Activated CD4-positive, alpha-beta T cell treated with anti-CD3 and anti-CD28 coated beads, Interleukin-2, Interleukin-4, amounts not matched to agents 100 ng/mL and 50 ng/mL, durations not matched to agents 16 hours and 8 hours (primary cell): ENCODE measurements at regions not wholly inside any gene's neighbourhood (a gene's known extent, or its start where the extent isn't known, plus 50 kb on each side); places are given as distances from the start of the nearest gene placed in this dataset.
"Not testable (repeated sequence)": the region's sequence is repeated elsewhere in the genome, so short reads cannot be mapped to it uniquely, and the experiment has no call there.

Experiments used
- DNase-seq: peaks from one replicate; pipeline ENCODE4 v3.0.0-alpha.2; 2020; ENCODE audit warnings: low spot score

DNA sequence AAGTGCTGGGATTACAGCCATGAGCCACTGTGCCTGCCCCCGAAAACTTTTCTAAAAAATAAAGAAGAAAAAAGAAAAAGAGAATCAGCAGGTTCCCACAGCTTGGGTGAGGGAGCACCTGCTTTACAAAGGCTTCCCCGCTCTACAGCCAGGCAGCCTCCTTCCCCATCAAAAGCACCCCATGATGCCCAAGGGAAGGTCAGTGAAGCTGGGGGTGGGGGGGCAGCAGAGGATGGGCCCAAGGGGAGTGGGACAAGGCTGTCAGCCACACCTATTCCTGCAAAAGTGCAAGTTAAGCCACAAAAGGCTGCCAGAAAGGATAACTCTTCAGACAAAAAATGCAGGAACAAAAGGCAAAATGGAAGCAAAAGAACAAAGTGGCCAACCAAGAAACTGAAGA is 72.5 kb downstream of the FAM50B start:
- DNase-seq: no peak

DNA sequence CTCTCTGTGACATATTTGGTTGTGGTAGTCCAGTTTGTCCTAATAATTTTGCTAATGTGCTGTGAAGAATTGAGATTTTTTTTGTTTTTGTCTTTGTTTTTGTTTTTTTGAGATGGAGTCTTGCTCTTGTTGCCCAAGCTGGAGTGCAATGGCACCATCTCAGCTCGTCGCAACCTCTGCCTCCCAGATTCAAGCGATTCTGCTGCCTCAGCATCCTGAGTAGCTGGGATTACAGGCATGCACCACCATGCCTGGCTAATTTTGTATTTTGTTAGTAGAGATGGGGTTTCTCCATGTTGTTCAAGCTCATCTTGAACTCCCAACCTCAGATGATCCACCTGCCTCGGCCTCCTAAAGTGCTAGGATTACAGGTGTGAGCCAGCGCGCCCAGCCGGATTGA is 73.4 kb downstream of the FAM50B start:
- DNase-seq: not testable (repeated sequence)

GRCh38 chr6:3925223-3926149 is 76.3 kb downstream of the FAM50B start:
- DNase-seq: not testable (repeated sequence)

GRCh38 chr6:3926150-3926482 is 76.9 kb downstream of the FAM50B start:
- DNase-seq: no peak

DNA sequence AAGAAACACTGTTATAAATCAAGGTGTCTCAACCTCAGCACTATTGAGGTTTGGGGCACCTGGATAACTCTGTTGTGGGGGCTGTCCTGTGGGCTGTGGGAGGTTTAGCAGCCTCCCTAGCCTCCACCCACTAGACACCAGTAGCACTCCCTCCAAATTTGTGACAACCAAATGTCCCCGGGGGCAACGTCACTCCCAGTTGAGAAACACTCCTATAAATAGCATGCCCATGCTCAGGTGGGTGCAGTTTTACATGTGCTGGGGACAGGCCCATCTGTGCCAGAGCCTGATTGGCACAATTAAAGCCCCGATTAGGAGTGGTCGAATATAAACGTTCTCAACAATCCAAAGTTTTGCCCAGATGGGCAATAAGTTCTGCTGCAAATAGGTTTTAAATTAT is 78.9 kb downstream of the FAM50B start:
- DNase-seq: no peak

- DNase-seq: no peak
These were observed 80.2 kb downstream of the FAM50B start for GRCh38 chr6:3929281-3929798.

DNA sequence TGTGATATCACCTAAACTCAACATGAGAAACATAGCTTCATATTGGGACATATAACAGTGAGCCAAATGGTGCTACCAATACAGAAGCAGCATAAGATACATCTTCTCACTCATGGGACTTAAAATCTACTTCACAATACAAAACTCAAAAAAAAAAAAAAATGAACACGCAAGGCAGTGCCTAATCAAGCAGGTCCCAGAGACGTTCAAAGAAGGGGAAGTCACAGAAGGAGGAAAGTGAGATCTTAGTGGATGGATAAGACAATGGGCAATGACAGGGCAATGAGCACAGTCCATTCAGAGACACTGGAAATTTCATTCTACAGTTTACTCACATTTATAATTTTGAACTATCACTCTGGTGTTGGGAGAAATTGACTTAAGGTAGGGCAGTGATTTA is 88.3 kb downstream of the FAM50B start:
- no peak for DNase-seq

GRCh38 chr6:3938715-3939367 is 89.7 kb downstream of the FAM50B start:
- DNase-seq: no peak

GRCh38 chr6:3939368-3939958 is 90.3 kb downstream of the FAM50B start:
- no peak for DNase-seq

DNA sequence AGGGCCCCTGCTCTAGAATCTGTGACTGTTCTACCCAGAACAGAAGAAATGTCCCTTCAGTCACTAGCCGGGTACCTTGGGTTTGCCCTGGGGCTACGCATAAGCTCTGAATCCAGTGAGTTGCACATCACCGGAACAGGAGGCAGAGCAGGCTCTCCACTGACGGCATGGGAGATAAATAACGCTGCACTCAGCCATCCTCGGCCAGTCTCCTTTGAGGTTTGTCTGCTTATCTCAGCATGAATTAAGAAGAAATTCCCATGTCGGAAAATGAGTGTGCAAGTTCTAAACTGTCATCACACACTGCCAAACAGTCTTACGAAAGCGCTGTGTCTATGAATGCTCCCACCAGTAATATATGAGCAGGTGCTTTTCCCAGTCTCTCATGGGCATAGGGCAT is 90.8 kb downstream of the FAM50B start:
- no peak for DNase-seq

- no peak for DNase-seq
These were observed 91.5 kb downstream of the FAM50B start for GRCh38 chr6:3940703-3941102.

DNA sequence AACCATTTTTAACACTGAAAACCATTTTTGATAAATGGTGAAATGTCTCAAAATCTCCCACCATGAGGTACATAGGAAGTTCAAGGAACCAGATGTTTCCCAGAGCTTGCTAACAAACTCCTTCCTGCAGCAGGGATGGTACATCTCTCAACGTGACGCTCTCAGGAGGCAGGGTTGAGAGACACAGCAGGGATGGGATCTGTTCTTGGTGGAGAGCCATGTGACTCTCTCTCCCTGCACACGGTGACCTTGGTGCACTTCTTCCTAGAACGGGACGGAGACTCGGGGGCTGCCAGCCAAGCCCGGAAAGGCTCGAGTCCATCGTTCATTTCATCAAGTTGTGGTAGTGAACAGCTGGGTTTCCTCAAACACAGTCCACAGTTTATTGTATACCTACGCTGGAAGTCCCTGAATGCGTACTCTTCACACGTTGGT is 94.2 kb downstream of the FAM50B start:
- no peak for DNase-seq

- no peak for DNase-seq
These were observed 95.1 kb downstream of the FAM50B start for GRCh38 chr6:3944246-3944645.

GRCh38 chr6:3946778-3947177 is 97.6 kb downstream of the FAM50B start:
- no peak for DNase-seq

- no peak for DNase-seq
These were observed 99.7 kb downstream of the FAM50B start for GRCh38 chr6:3948866-3949265.

DNA sequence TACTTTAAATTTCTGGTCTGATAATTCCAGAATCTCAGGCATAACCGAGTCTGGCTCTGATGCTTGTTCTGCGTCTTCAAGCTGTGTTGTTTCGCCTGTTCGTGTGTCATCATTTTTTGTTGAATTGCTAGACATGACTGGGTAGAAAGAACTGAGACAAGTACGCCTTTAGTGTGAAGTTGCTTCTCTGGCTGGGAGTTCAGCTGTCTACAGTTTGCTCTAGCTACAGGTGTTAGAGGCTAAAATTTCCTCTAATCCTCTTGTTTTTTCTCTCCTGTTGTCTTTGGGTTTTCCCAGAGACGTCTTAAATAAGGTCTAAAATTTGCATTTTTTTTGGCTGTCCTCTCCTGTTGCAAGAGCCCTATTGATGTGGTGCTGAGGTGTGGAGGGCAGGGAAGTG is 100.3 kb downstream of the FAM50B start:
- DNase-seq: no peak

GRCh38 chr6:3956054-3956453 is 106.9 kb downstream of the FAM50B start:
- no peak for DNase-seq

GRCh38 chr6:3957321-3957720 is 108.1 kb downstream of the FAM50B start:
- DNase-seq: no peak

- DNase-seq: no peak
These were observed 109.1 kb downstream of the FAM50B start for GRCh38 chr6:3958255-3958654.

GRCh38 chr6:3959385-3959784 is 110.2 kb downstream of the FAM50B start:
- no peak for DNase-seq

DNA sequence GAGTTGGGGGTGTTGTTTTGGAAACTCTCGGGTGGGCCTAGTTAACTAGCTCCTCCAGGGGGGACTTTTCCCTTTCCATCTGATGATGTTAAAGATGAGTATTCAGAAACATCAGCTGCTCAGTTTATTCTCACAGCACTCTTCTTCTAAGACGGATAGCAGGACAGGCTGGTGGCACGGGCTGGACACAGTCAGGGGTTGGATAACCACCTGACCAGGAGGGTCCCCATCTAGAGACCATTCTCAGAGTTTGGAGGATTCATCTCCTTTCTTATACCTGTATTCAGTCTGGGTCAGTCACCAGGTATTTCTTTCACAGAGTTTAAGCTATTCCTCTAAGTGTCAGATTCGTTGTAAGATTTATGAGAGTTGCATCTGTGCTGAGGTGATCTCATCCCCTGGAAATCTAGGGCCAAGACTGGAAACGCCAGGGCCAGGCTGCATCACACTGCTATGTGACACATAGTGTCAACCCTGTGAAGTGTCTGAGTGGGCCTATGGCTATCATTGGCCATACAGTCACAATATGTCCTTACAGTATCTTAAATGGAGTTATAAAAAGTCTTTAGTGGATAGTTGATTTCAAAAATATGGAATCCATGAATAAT is 111.7 kb downstream of the FAM50B start:
- DNase-seq: no peak

DNA sequence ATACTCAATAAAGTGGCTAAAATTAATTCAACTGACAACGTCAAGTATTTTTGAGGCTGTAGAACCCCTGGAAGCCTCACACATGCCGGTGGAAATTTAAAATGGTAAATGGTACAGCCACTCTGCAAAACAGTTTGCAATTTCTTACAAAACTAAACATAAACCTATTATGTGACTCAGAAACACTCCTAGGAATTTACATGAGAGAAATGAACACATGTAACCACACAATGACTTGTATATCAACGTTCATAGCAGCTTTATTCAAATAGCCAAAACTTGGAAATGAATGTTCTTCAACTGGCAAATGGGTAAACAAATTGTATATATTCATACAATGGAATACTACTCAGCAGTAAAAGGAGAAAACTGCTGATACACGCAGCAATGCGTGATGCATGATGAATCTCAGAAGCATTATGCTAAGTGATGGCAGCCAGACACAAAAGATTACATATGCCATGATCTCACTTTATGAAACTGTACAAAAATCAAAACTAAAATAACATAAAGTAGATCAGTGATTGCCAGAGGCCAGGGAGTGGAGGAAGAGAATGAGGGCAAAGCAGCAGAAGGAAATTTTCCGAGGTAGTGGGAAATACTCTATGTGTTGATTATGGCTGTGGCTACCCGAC is 112.5 kb downstream of the FAM50B start:
- no peak for DNase-seq
